Thoracic aorta (tissue), 2 donors: ENCODE measurements at regions not wholly inside any gene's neighbourhood (a gene's known extent, or its start where the extent isn't known, plus 50 kb on each side); places are given as distances from the start of the nearest gene placed in this dataset.

ENCODE experiments used
- ATAC-seq: fragments of 150-250 bp; one replicate; pipeline ENCODE4 v1.8.0; 2017; ENCODE audit warnings: low read depth; ENCODE audit not compliant: insufficient number of reproducible peaks, low FRiP score
- DNase-seq: peaks from one replicate; pipeline ENCODE4 v3.0.0-alpha.2; 2020; ENCODE audit warnings: low spot score
- H3K27ac ChIP-seq, 2 donors: fragments of 200-600 bp; sonication (generic); 1 replicate in 1 of 2; 2 replicates in 1 of 2; pipeline ENCODE4 v1.5.1; 2016; ENCODE audit warnings: mild to moderate bottlenecking in 2 of 2, moderate library complexity in 2 of 2
- H3K27me3 ChIP-seq: fragments of 200-600 bp; sonication (generic); replicated peaks from 2 replicates; pipeline ENCODE4 v1.6.0; 2016; ENCODE audit warnings: mild to moderate bottlenecking; ENCODE audit not compliant: insufficient read depth
- H3K36me3 ChIP-seq: fragments of 200-600 bp; sonication (generic); one replicate; pipeline ENCODE4 v1.5.1; 2016
- H3K4me1 ChIP-seq, 2 donors: fragments of 200-600 bp; sonication (generic); 1 replicate in 1 of 2; 2 replicates in 1 of 2; pipeline versions ENCODE4 v1.5.1 to v1.6.0; 2016; ENCODE audit warnings: low read depth in 2 of 2, mild to moderate bottlenecking in 1 of 2; ENCODE audit not compliant: control insufficient read depth in 1 of 2
- H3K4me3 ChIP-seq: fragments of 200-600 bp; sonication (generic); 2 replicates; pipeline ENCODE4 v1.5.1; 2016; ENCODE audit warnings: mild to moderate bottlenecking
- H3K9me3 ChIP-seq: fragments of 200-600 bp; sonication (generic); 2 replicates; pipeline ENCODE4 v1.5.1; 2016
- CTCF ChIP-seq: fragments of 200-600 bp; sonication (generic); IDR thresholded peaks from one replicate; pipeline ENCODE4 v1.5.1; 2019; ENCODE audit warnings: antibody characterized with exemption

GRCh38 chr18:42654556-42654955, 460.9 kb downstream of the RIT2 start:
- H3K27me3 ChIP-seq, result no peaks in the 10 kb centered on the region
- TF ChIP-seq CTCF, result no peak

GRCh38 chr18:42657551-42657950, 457.9 kb downstream of the RIT2 start:
- Histone ChIP-seq H3K4me1 (no peaks in the 10 kb centered on the region), H3K27ac (no peak overlapping the region), H3K9me3 (no peaks in the 10 kb centered on the region), H3K27me3 (no peaks in the 10 kb centered on the region), H3K36me3 (no peaks in the 10 kb centered on the region), H3K4me3 (no peak overlapping the region)
- ATAC-seq (no peak), DNase-seq (no peak)
- no peak for TF ChIP-seq CTCF

More at GRCh38 chr18:42654556-42654955, 460.9 kb downstream of the RIT2 start:
- no peak overlapping the region for H3K27ac ChIP-seq
- H3K4me1 ChIP-seq, result no peaks in the 10 kb centered on the region
- ATAC-seq, result no peak
- no peaks in the 10 kb centered on the region for H3K9me3 ChIP-seq
- no peaks in the 10 kb centered on the region for H3K36me3 ChIP-seq
- no peak overlapping the region for H3K4me3 ChIP-seq
- DNase-seq, result no peak

- Histone ChIP-seq H3K4me3 (no peak overlapping the region), H3K27ac (no peak overlapping the region), H3K27me3 (no peaks in the 10 kb centered on the region), H3K4me1 (no peaks in the 10 kb centered on the region), H3K36me3 (no peaks in the 10 kb centered on the region), H3K9me3 (no peaks in the 10 kb centered on the region)
- ATAC-seq, result no peak
- DNase-seq, result no peak
- TF ChIP-seq CTCF, result no peak
Observed at GRCh38 chr18:42658171-42658570, 457.3 kb downstream of the RIT2 start.

- Histone ChIP-seq H3K4me1 (no peaks in the 10 kb centered on the region), H3K4me3 (no peak overlapping the region), H3K9me3 (no peaks in the 10 kb centered on the region), H3K27ac (no peak overlapping the region), H3K27me3 (no peaks in the 10 kb centered on the region), H3K36me3 (no peaks in the 10 kb centered on the region)
- TF ChIP-seq CTCF, result no peak
- ATAC-seq (no peak), DNase-seq (no peak)
Observed at GRCh38 chr18:42659187-42659586, 456.3 kb downstream of the RIT2 start.

- no peak overlapping the region for H3K27ac ChIP-seq
- no peak overlapping the region for H3K4me3 ChIP-seq
- H3K36me3 ChIP-seq, result no peaks in the 10 kb centered on the region
- no peak for DNase-seq
- no peak for ATAC-seq
- H3K27me3 ChIP-seq, result no peaks in the 10 kb centered on the region
- TF ChIP-seq CTCF, result no peak
- no peaks in the 10 kb centered on the region for H3K4me1 ChIP-seq
- H3K9me3 ChIP-seq, result no peaks in the 10 kb centered on the region
Observed at GRCh38 chr18:42670860-42671259, 444.6 kb downstream of the RIT2 start.
